NCI-H2081 (cell line): ENCODE measurements at regions not wholly inside any gene's neighbourhood (a gene's known extent, or its start where the extent isn't known, plus 50 kb on each side); places are given as distances from the start of the nearest gene placed in this dataset.

Experiments
- DNase-seq, 2 experiments: peaks; one replicate each; lab custom pipeline; 2025; lab: John Stamatoyannopoulos, UW

GRCh38 chr10:31081937-31082840, 50.5 kb upstream of the ZNF438 start:
- no peak for DNase-seq

DNA sequence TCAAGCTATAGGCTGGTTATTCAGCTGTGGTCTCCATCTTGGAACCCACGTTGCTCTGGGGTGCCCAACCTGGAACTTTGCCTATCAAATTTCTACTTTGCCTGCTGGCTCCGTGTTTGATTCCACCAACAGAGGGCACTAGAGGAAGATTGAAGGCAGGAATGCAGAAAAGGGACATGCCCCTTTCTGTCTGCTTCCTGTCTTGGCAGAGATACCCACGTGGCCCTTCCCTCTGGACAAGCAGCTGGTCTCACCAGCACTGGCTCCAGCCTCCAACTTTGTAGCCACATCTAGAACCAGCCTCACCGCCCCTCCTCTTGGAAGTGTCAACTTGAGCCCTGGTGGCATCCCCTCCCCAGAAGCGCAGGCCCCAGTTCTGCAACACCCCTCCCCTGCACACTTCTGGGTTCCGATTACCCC, 52.1 kb upstream of the ZNF438 start:
- peak; percentile 45 to 52 for DNase-seq

GRCh38 chr10:31087011-31087410, 55.3 kb upstream of the ZNF438 start:
- no peak for DNase-seq

DNA sequence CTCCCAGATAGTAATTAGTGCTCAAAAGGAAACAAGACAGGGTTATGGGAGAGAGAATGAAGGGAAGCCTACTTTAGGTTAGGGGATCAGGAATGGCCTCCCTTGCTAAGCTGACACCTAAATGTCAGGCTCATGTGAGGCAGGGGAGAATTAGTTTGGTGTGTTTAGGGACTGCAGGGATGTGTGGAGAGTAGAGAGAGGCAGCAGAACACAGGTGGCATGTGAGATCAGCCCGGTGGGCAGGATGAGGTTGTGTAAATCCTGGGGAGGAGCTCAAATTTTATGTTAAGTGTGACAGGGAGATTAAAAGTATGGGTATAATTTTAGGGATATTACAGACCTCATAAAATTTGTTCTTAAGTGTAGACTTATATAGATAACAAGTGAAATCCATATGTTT, 56.2 kb upstream of the ZNF438 start:
- no peak for DNase-seq

DNA sequence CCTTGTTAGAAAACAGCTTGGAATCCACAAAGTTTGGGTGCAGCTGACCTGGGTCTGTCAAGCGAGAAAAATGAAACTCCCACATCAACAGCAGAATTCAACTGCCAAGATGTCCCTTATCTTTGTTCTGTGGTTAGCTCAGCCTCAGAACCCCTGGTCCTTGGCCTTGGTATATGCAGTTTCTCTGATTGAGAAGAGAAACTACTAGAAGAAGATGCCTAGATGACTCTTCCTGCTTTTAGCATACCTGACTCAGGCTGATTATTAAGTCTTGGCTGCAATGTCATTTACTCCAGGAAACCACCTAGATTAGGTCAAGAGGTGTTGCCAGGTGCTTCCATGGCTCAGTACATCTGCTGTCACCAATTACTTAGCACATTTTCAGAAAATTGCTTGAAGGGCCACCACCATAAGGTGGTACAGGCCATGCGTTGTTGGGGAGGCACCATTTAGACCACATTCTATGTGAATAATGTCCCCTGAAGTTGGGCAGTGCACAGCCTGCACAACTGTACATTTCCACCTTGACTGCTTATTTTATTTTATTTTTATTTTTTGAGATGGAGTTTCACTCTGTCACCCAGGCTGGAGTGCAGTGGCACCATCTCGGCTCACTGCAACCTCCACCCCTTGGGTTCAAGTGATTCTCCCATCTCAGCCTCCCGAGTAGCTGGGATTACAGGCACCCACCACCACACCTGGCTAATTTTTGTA, 59.4 kb upstream of the ZNF438 start:
- no peak for DNase-seq

DNA sequence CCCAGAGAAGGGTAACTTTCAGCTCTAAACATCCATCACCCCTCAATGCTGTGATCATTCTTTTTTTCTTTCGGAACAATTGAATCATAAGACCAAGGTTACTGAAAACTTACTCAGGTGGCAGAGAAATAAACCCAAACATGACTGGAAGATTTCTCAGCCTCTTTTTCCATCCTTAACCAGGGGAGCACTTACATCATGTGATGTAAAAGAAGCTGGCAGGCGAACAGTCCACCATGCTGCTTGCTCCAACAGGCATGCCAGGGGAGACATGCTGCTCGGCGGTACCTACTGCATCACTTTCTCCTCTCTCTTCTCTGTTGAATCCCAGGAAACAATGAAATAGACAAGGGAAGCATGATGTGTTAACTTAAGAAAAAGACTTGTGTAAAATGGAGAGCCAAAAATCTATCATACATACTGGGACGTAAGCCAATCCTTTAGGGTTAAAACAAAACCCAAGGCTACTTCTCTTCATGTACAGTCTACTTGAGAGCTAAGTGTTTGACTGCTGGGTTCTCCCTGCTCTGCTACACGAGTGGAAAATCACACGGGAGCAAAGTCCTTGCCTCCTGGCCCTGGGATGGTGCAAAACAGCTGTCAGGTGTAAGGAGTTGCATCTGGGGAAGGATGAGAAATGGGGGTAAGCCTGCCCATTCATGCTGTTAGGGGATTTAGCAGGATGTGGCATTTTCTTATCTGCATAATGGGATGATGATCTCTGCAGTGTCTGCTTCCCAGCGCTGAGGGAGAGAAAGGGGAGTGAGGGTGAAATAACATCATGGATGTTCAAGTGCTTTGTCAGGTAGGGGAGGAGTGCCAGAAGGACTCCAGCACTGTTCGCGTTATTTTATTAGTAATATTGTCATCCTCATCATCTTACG, 64.3 kb upstream of the ZNF438 start:
- no peak for DNase-seq

- no peak for DNase-seq
Observed at GRCh38 chr10:31098046-31098445, 66.4 kb upstream of the ZNF438 start.

- DNase-seq: no peak
Observed at GRCh38 chr10:31099094-31099493, 67.4 kb upstream of the ZNF438 start.

DNA sequence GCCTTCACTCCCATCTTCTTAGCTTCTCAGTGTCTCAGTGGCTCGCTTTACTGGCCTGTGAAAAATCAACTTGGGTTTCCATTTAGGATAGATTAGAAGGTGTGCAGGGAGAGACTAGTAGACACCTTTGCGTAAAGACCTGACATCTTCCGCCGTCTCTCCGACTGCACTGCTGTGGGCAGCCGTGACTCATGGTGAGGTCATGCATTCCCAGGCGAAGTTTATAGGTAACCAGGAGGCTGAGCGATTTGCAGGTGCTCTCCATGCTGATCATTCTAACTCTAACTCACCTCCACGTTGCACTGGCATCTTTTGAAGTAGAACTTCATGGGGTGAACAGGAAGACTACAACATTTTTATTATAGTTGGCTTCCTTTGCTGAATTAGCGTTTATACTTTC, 68.0 kb upstream of the ZNF438 start:
- no peak for DNase-seq

GRCh38 chr10:31100115-31100601, 68.5 kb upstream of the ZNF438 start:
- DNase-seq: no peak

- no peak for DNase-seq
Observed at GRCh38 chr10:31100662-31101061, 69.0 kb upstream of the ZNF438 start.

- DNase-seq: no peak
Observed at GRCh38 chr10:31101123-31101522, 69.5 kb upstream of the ZNF438 start.

- no peak for DNase-seq
Observed at GRCh38 chr10:31102421-31102820, 70.8 kb upstream of the ZNF438 start.

DNA sequence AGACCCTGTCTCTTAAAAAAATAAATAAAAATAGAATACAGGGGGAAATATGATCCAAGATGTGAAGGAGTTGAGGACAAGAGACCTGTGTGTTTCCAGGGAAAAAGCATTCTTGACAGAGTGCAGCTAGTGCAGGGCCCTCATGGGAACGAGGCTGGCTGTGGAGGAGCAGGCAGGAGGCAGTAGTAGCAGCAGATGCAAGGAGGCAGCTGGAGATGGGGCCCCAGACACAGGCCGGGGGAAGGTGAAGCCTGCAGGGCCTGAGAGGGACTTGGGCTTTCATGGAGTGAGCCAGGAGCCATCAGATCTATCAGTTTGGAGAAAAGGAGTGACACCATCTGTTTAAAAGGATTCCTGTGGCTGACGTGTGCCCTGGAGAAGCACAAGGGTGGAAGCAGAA, 71.4 kb upstream of the ZNF438 start:
- DNase-seq: no peak

DNA sequence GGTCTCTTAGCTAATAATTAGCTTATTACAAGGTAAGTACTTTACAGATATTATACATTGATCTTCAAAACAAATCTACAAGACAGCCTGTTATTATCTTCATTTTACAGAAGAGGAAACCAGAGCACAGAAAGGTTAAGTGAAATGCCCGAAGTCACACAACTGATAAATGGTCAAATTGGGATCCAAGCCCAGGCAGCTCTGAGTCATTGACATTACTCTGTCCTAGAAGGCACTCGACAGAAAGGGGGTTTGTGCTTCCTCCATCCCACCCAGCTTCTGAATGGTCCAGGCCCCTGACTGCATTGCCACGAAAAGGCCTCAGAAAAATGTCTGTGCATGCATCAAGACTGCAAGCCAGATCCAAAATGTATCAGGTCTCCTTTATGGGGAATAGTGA, 81.3 kb upstream of the ZNF438 start:
- DNase-seq: no peak

DNA sequence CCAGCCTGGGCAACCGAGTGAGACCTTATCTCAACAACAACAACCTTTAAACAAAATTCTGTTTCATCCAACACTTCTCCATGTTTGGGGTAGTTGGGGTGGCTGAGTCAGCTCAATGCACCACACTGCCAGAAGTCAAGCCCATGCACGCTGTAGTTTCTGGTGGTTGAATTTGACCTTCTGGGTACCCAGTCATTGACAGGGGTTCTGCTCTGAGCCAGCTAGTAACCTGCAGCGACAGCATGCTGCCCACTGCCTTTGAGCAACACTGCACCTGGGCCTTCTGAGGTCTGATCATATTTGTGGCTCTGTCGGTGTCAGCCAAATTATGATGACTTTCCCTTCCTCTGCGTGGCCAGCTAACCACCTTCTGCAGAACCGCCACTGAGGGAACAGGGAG, 84.6 kb upstream of the ZNF438 start:
- DNase-seq: no peak

DNA sequence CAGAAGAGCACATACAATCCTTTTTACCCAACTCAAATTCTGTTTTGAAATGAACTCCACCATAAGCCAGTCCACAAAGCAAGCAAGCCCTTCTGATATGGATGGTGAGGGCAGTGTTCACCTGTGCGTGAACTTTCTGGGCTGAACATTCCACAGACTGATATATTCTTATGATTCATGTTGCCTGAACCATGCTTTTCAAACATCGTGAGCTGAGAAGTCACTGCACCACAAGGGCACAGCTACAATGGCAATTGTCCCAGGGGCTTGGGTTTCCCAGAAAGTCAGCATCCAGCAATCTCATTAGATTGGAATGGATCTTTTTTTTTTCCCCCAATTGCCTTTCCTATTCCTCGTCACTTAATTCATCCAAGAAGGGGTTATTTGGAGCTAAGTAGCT, 86.9 kb upstream of the ZNF438 start:
- DNase-seq: no peak

- no peak for DNase-seq
Observed at GRCh38 chr10:31120392-31120791, 88.7 kb upstream of the ZNF438 start.

- DNase-seq: peak in 1 of 2 experiments; percentile 16
Observed at GRCh38 chr10:31120961-31121685, 89.5 kb upstream of the ZNF438 start.

DNA sequence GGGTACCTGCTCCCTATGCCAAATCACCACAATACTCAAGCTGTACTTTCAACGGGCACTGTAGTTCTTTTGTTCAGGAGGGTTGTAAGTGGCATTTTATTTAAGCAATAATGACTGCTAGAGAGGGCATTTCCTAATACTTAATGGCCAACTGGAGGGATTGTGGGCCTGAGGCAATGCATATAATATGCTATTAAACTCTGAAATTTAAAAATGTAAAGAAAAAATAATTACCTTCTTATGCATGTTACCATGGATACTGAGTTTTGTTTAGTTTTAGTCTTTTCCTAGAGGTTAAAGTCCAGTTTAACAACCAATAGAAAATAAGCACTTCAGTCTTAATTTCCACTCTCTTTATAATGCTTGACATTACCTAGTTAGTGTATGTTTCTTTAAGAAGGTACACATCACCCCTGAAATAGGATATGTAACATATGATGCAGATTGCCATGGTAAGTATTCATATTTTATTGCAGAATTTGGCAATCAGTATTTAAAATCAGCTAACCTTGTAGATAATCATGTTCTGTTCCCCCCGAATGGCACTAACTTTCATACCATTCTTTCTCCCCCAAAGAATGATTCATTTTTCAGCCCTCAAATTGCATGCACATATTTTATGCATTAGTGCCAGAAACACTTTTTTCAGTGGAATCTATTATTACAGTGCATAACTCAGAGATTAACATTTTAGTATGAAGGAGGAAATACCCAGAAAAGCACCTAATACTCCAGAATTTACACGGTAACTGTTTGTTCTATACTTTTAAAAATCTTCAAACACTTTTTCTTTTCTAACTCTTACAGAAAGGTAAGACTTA, 90.3 kb upstream of the ZNF438 start:
- no peak for DNase-seq

- DNase-seq: no peak
Observed at GRCh38 chr10:31123946-31124345, 92.3 kb upstream of the ZNF438 start.
